ENCODE measurements at regions not wholly inside any gene's neighbourhood (a gene's known extent, or its start where the extent isn't known, plus 50 kb on each side); places are given as distances from the start of the nearest gene placed in this dataset.

DNA sequence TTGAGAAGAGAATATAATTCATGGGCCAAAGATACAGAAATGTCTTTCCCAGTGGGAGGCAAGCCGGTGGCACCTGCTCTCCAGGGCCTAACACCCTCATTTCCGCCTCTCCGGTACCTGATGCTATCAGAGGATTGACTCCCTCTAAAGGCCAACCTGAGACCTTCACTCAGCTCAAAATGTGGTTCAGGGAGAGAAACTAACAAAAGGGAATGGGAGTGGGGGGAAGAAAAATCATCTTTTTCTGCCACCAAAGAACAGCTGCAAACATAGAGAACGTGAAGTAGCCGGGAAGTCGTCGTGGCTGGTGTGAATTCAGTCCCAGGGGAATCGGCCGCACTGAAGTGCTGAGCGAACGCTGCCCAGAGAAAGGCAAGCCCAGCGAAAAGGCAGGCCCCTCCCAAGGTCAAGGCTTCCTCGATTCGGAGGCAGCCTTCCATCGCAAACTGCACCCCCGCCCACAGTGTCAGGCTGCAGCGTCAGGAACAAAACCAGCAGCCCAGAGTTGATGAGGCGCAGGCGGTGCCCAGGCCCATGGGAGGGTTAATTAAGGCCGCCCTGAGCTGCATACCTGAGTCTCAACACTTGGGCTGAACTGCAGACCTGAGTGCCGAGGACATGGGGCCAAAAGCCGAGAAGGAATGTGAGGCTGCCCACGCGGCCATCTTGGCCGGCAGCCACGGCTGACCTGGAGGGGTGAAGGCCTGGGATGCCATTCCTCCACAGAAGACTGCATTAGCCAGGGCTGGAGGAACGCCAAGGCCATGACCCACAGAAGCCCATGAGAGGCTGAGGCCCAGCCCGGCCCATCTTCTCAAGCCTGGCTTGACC, 160.2 kb downstream of the PSMG1 start:
- no peak for DNase-seq (ENCODE audit: low spot score)

DNA sequence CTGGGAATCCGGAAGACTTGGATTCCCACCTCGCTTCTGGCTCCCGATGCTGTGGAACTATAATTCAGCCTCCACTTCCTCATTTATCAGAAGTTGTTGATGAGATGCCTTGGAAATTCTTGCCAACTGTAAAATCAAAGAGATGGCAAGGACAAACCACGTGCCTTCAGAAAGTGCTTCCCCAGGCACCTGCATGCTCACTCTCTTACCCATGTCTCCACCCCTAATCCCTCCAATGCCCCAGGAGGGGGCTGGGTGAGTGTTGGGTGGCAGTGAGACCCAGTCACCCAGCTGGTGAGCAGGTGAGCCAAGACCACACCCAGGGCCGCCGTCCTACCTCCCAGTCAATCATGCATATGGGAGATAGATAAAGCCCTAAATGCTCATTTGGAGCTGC, 160.8 kb downstream of the PSMG1 start:
- DNase-seq (ENCODE audit: low spot score): no peak

DNA sequence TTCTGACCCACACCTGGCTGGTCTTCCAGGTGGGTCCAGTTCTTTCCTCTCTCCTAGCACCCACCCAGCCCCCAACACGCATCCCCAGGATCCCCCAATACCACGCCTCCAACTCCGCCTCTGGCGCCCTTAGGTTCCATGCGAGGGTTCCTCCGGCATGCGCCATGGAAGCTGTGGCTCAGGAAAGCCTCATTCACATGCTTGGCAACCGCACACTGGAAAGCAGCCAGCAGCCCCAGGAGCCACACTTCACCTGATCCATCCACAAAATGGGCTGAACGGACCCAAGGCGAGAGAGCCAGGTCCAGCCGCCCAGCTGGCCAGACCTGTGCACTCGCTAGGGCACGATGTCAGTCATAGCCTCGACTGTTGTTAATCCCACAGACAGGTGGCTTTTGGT, 161.2 kb downstream of the PSMG1 start:
- DNase-seq (ENCODE audit: low spot score): no peak

DNA sequence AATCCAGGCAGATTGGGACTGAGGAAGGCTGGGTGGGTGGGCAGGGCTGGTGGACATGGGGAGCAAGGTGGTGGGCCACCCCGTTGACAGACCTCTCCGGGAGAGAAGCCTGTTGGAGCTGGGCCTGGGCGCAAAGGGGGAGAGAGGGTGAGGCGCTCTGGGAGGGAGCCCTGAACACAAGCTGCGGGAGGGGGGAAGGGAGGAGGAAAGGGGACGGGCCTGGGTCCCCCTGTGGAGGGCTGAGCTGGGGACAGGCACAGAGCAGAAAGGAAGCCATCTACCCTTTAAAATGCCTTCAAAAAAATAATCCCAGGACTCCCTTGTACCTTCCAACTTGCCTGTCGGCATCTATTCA, 161.8 kb downstream of the PSMG1 start:
- DNase-seq (ENCODE audit: low spot score): no peak

DNA sequence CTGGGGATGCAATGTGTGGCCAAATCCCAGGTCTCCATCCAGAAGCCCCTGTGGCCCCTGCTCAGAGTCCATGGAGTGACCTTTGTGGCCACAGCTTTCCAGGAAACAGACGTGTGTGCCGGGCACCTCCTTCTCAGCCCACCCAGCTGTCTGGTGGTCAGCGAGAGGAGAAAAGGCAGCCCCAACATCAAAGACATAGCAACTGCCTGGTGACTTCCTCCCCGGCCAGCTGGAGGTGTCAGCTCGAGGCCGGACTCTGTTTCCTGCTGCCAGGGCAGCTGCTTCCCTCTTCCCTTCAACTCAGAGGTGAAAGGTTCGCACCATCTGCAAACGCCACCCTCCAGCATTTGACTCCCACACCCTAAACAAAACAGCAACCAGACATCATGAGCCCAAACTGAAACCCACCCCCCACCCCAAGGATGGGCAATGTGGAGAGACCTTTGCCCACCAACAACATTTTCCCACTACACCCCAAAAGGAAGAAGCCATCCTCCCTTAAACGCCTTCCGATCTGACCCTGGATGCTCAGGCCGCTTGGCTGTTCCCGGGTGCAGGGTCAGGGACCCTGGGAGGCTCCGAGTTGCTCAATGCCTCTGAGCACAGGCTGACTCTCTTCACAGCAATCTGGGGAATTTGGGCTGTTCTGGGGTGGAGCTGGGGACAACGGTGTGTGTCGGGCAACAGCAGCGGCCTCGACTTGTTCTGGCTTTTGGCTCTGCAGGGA, 162.3 kb downstream of the PSMG1 start:
- peak; percentile 67 for DNase-seq (ENCODE audit: low spot score)

DNA sequence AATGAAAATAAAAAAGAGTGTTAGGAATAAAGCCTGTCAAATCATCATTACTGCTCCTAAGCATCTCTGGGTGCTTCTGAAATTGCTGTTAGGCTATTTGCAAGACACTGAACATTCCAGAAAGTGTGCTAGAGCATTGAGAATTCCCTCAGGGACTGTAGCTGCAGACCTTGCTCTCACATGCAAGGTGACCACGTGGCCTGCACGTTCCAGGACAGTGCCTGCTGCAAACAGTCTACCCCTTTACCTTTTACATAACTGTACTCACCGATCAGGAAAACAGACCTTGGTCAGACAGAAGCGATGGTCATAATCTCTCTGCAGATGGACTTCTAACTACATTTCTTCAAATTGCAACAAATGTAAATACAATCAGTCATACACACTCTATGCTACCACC, 164.5 kb downstream of the PSMG1 start:
- DNase-seq (ENCODE audit: low spot score): no peak

DNA sequence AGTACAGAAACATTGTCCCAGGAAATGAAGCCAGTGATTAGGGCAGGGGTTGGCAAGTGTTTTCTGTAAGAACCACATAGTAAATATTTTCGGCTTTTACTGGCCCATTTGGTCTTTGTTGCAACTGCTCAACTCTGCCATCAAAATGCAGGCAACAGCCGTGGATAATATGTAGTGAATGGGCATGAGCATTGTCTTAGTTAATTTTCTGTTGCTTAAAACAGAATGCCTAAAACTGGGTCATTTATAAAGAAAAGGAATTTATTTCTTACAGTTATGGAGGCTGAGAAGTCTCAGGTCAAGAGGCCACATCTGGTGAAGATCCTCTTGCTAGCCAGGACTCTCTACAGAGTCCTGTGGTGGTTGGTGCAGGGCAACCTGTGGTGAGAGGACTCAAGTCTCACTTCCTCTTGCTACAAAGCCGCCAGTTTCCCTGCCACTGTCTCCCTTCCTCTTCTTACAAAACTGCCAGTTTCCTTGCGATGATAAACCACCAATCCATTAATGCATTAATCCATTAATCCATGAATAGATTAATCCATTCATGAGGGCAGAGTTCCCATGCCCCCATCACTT, 166.4 kb downstream of the PSMG1 start:
- DNase-seq (ENCODE audit: low spot score): peak; percentile 27

DNA sequence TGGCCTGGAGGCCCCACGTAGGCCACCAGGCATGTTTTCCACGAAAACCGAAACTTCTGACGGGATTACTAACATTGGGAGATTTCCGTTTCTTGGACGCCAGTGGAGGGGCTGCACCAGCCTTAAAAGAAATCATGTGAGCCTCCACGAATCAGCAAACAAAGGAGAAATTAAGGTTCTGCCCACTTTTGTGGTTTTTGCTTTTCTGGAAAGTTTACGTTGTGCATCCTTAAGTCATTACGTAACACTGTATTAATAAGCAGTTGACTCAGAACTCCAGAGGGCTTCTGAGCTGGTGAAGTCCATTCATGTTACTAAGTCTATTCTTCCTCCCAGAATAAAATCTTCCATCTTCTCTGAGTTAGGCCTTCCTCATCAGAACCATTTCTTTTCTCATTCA, 168.5 kb downstream of the PSMG1 start:
- DNase-seq (ENCODE audit: low spot score): peak; percentile 83

DNA sequence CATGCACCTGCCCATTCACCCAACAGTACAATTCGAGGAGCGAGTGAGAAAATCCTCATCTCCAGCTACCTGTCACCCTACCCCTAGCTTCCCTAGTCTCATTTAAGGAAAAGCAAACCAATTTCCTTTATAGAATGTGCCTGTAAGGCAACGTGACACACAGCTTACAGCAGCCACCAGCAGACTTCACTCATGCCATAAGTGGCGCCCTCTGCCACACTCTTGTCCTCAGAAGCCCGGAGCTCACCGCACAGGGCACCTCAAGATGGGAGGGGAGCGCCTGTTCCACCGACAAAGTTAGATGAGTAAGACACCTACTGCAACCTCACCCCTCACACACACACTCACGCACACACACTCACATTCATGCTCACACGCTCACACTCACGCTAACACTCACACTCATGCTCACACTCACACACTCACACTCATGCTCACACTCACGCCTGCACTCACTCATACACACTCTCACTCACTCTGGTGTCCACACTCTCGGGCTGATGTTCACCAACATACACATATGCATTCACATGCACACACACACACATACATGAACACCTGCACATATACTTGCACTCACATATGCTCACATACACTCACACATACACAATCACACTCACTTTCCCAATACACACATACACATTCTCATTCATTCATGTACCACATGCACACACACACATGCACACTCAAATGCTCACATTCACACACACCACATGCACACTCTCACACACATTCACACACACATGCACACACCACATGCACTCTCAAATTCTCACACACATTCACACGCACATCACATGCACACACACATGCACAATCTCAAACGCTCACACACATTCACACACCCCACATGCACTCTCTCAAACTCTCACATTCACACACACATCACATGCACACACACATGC, 170.7 kb downstream of the PSMG1 start:
- DNase-seq (ENCODE audit: low spot score): no peak

DNA sequence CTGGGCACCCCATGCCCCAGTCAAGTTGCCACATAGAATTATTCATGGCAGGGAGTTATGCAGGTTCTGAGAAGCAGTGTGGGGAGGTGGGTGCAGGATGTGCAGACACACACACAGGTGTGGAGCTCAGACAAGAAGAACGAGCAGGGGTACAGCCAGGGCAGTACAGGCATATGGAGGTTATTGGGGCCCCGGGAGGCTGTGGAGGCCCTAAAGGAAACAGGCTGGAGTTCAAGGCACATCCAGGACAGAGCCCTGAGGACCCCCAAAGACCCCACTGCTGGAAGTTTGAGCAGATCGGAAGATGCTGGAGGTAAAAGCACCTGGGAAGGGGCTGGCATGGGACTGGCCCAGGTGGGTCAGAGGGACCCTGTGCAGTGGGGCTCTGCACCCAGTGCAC, 171.3 kb downstream of the PSMG1 start:
- DNase-seq (ENCODE audit: low spot score): no peak

DNA sequence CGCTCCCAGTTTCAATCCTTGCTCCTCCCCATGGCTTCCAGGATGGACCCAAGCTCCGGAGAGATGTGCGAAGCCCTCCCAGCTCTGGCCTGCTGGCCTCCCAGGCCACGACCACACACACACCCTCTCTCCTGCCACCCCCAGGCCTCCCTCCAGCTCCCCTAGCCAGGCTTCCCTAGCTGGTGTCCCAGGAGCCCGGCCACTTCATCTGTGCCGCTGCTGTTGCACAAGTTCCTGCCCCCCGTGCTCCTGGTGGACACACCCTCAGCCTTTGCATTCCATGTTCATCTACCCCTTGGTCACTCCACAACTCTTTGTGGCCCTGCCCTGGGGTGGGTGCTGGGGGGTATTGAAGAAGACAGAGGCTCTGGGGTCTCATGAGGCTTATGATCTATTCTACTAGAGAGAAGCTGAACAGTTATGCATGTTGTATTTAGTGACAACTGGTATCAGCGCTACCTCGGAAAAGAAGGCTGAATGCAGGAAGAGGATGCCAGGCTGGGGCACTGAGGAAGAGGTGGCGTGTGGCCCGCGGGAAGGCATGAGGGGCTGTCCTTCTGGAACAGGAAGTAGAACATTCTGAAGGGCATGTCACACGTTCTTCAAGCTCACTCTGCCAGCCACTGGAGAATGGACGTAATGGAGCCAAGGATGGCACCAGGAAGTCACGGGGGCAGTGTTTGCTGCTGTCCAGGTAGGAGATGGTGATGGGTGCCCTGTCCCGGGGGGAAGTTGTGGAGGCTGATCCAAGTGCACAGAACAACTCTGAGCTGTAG, 172.4 kb downstream of the PSMG1 start:
- no peak for DNase-seq (ENCODE audit: low spot score)

DNA sequence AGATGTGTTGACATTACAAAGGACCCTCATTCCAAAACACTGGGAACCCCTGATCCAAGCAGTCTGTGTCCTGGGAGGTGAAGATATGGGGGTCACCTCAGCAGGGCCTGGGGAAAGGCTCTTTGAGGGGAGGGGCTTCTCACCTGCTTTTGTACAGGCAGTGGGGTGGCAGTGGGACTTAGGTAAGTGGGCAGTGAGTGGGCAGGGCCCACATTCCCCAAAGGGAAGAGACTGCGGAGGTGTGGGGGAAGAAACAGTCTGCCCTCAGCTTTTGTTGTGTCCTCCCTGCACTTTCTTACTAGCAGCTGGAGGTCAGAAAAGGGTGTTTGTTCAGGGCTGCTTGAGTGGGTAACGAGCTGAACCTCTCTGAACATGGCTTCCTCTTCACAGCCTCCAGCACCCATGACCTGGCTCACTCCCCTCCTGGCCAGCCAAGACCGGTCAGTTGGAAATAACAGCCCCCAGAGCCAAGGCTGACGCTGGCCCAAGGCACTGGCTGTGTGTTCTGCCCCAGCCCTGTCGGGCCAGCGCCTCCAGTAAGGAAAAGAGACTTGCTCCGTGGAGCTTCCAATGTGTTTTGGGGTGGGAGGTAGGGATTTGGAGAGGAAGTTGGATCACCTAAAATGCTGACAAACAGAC, 173.5 kb downstream of the PSMG1 start:
- DNase-seq (ENCODE audit: low spot score): no peak

DNA sequence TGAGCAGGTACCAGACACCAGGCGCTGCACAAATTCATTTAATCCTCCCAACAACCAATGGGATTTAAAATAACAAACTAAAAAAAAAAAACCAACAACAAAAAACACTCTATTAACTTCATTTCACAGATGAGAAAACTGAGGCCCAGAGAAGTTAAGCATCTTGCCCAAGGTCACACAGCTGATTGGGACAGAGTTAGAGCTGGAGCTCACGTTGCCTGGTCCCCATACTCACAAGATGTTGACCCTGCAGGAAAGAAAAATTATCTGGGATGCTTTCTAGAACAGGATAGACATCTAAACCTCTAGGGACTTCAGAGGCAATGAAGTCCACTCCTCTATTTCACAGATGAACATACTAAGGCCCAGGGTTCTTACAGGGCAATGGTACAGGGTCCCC, 175.3 kb downstream of the PSMG1 start:
- DNase-seq (ENCODE audit: low spot score): no peak

DNA sequence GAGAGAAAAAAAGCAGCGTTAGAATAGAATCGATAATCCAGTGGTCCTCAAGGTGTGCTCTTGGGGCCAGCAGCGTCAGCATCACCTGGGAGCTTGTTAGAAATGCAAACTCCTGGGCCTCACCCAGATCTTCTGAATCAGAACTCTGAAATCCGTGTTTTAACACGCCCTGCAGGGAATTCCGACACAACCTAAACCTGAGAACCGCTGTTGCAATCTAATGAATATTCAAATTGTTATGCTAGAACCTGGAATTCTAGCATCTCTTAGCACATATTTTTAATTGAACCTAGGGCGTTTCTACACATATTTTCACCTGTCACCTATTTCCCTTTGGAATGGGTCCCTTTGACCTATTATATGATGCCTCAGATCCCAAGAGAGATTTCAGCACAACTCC, 175.7 kb downstream of the PSMG1 start:
- no peak for DNase-seq (ENCODE audit: low spot score)

DNA sequence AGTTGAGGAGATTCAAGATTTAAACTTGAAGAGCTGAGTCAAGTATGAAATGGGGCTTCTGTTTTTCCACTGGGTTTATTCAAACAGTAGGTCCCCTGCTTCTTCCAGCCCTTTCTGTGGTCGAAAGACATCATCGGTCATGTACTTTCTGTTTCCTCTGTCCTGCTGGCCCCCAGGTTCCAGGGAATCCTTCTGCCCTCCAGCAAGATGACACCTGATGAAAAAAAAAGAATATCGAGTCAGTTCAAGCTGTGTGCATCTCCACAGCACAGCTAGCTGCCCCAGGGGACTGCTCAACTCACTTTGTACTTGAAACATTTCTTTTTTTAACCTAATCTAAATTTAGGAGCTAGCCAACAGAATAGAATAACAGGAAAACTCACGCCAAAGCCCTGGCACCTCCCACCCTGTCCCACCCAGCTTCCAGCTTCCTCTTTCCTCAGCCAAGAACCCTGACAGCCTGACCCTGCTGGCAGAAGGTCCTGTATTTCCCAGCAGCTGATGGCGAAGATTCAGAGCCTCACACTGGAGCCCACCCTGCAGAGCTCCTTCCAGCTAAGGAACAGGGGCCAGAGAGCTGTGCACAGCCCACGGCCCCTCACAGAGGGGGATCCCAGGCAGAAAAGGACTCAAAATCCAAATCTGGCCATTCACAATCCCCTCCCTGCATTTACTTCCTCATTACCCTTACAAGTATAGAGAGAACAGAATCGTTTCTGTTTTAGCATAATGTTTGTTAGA, 176.5 kb downstream of the PSMG1 start:
- no peak for DNase-seq (ENCODE audit: low spot score)

DNA sequence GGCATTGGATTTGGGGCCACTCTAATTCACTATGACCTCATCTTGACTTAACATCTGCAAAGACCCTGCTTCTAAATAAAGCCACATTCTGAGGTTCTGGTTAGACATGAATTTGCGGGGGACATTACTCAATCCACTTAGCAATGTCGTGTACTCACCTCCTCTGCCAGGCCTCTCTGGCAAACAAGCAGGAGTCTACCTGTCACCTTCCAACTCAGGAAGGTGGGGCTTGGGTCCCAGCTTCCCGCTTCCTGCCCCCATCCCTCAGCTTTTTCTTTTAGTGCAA, 177.8 kb downstream of the PSMG1 start:
- DNase-seq (ENCODE audit: low spot score): no peak

DNA sequence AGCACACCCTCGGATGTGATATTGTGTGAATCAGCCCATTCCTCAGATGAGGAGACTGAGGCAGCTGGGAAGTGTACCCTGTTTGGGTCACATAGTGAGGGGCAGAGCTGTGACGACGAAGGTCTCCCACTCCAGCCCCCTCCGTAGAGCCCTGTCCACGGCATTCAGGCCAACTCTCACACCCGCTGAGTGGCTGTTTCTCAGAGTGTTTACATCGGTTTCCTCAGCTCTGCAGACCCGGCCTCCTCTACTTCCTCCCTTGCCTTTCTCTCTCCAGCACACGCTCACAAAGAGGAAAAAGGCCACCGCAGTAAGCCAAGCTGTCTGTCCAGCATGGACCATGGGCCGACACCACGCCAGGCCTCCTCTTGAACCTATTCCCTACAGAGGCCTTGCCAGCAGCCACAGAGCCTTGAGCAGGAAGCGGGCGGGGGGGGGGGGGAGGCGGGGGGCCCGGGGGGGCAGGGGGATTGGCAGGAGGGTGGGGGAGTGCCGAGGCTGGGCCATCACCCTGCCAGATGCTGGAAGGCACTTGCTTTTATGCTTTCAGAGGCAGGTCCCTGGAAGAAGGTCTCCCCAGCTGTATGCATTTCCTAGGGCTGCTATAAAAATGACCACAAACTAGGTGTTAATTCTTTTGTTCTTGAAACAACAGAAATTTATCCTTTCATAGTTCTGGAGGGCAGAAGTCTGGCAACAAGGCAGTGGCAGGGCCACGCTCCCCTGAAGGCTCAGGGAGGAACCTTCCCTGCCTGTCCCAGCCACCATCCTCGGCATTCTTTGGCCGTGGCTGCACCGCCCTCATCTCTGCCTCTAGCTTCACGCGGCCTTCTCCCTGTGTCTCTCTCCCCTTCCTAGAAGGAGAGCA, 178.4 kb downstream of the PSMG1 start:
- peak; percentile 65 for DNase-seq (ENCODE audit: low spot score)

DNA sequence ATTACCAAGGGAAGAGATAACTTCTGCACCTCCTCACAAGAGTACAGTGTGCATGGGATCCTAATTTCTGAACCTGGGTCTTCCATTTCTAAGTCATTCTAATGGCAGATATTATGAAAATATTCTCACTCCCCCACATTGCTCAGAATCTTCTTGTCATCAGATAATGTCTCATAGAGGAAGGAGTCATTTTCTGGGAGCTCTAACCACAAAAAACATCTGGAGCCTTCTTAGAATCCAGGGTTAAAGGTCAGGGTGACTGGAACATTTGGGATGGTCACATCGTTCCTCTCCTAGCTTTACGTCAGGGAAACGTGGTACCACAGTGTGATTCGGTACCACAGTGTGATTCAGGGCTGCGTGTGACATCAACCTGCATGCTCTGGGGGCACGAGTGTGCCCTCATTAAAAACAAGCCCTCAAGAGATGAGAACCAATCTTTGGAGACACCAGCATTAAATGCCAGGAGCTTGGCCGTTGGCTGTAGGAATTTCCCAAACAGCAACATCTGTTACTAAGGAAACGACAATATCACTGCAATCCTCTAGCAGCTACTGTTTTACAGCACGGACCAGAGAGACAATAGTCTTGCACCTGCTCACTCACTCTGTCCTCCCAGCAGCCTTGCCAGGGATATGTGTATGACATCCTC, 179.1 kb downstream of the PSMG1 start:
- peak; percentile 51 for DNase-seq (ENCODE audit: low spot score)

DNA sequence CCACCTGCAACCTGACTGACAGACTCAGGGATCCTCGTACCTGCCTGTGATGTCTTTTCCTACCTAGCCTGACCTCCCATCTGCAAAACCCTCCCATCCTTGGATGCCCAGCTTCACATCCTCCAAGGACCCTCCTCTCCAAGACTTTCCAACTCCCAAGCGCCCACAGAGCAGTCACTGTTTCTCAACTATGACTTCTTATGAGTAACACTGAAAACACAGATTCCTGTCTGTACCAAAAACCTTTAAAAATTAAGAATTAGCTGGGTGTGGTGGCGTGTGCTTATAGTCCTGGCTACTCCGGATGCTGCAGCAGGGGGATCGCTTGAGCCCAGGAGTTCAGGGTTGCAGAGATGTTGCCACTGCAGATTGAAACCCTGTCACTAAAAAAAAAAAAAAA, 181.9 kb downstream of the PSMG1 start:
- no peak for DNase-seq (ENCODE audit: low spot score)

Data from GM03348 (cell line).